Osteoblast (primary cell): ENCODE measurements at regions not wholly inside any gene's neighbourhood (a gene's known extent, or its start where the extent isn't known, plus 50 kb on each side); places are given as distances from the start of the nearest gene placed in this dataset.

Source experiments
- DNase-seq: peaks from one replicate; pipeline ENCODE4 v3.0.0; 2011; ENCODE audit warnings: low spot score, mixed read lengths; ENCODE audit not compliant: insufficient read length; ENCODE audit errors: missing footprints
- H2AFZ ChIP-seq: 2 replicates; pipeline ENCODE4 v1.6.0; 2011; ENCODE audit warnings: mild to moderate bottlenecking, low read length
- H3K27ac ChIP-seq: 2 replicates; pipeline ENCODE4 v1.5.1; 2011; ENCODE audit warnings: mild to moderate bottlenecking, low read depth, low read length, moderate library complexity
- H3K27me3 ChIP-seq: 2 replicates; pipeline ENCODE4 v1.6.0; 2012; ENCODE audit warnings: mild to moderate bottlenecking, control low read depth, inconsistent platforms, low read length, moderate library complexity; ENCODE audit not compliant: insufficient read depth
- H3K36me3 ChIP-seq: 2 replicates; pipeline ENCODE4 v1.5.1; 2011; ENCODE audit warnings: mild to moderate bottlenecking, low read length, control low read depth, moderate library complexity; ENCODE audit not compliant: insufficient read depth
- H3K4me1 ChIP-seq: 2 replicates; pipeline ENCODE4 v1.5.1; 2011; ENCODE audit warnings: mild to moderate bottlenecking, low read length, control low read depth, moderate library complexity; ENCODE audit not compliant: insufficient read depth
- H3K4me2 ChIP-seq: 2 replicates; pipeline ENCODE4 v1.6.0; 2011; ENCODE audit warnings: mild to moderate bottlenecking, low read length; ENCODE audit not compliant: insufficient read depth
- H3K4me3 ChIP-seq: fragments of 200-600 bp; sonication (generic); 3 replicates; pipeline ENCODE4 v1.5.1; 2012; ENCODE audit warnings: mild to moderate bottlenecking, low read length, inconsistent platforms; ENCODE audit not compliant: insufficient read depth
- H3K79me2 ChIP-seq: 2 replicates; pipeline ENCODE4 v1.6.0; 2012; ENCODE audit warnings: mild to moderate bottlenecking, low read length, control low read depth, inconsistent platforms; ENCODE audit not compliant: insufficient read depth
- H3K9me3 ChIP-seq: 2 replicates; pipeline ENCODE4 v1.5.1; 2011; ENCODE audit warnings: low read depth, low read length, control low read depth
- H4K20me1 ChIP-seq: 2 replicates; pipeline ENCODE4 v1.6.0; 2012; ENCODE audit warnings: mild to moderate bottlenecking, low read length, control low read depth; ENCODE audit not compliant: insufficient read depth
- TF ChIP-seq, protein P1 (sequence below): IDR thresholded peaks from 2 replicates; pipeline ENCODE4 v1.5.1; 2011; ENCODE audit warnings: mild to moderate bottlenecking, low read depth, low read length, moderate library complexity; ENCODE audit errors: extremely low read depth

DNA sequence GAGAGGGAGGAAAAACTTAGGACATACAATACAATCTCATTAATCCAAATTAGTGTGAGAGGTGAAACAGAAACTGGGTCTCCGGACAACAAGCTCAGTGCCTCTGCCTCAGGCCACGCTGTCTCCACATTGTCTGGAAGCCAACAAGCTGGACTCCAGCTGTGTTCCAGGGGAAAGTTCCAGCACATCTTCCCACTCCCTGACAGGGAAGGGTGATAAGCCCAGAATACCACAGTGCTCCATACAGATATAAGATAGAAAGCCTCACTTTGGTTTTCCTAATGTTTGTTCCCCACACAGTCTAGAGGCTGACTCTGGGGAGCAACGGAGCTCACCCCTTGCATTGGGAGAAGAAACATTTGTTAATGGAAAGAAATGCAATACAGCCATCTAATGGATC lies 117.1 kb upstream of the SPTLC3 start:
- Histone ChIP-seq H3K36me3 (no peaks in the 10 kb centered on the region), H3K27me3 (no peaks in the 10 kb centered on the region), H3K4me2 (no peak overlapping the region), H3K79me2 (no peaks in the 10 kb centered on the region), H3K4me1 (no peaks in the 10 kb centered on the region), H2AFZ (no peak overlapping the region), H3K4me3 (no peak overlapping the region), H3K27ac (no peak overlapping the region), H3K9me3 (no peaks in the 10 kb centered on the region), H4K20me1 (no peaks in the 10 kb centered on the region)
- DNase-seq = no peak
- TF ChIP-seq, protein P1, sequence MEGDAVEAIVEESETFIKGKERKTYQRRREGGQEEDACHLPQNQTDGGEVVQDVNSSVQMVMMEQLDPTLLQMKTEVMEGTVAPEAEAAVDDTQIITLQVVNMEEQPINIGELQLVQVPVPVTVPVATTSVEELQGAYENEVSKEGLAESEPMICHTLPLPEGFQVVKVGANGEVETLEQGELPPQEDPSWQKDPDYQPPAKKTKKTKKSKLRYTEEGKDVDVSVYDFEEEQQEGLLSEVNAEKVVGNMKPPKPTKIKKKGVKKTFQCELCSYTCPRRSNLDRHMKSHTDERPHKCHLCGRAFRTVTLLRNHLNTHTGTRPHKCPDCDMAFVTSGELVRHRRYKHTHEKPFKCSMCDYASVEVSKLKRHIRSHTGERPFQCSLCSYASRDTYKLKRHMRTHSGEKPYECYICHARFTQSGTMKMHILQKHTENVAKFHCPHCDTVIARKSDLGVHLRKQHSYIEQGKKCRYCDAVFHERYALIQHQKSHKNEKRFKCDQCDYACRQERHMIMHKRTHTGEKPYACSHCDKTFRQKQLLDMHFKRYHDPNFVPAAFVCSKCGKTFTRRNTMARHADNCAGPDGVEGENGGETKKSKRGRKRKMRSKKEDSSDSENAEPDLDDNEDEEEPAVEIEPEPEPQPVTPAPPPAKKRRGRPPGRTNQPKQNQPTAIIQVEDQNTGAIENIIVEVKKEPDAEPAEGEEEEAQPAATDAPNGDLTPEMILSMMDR = no peak

- TF ChIP-seq, protein P1 = no peak
- H3K27me3 ChIP-seq = no peaks in the 10 kb centered on the region
- no peaks in the 10 kb centered on the region for H4K20me1 ChIP-seq
Observed at GRCh38 chr20:12893019-12893418, 115.8 kb upstream of the SPTLC3 start.

GRCh38 chr20:12893653-12894052 lies 115.1 kb upstream of the SPTLC3 start:
- Histone ChIP-seq H3K4me3 (no peak overlapping the region), H3K79me2 (no peaks in the 10 kb centered on the region), H4K20me1 (no peaks in the 10 kb centered on the region), H3K4me2 (no peak overlapping the region), H3K4me1 (no peaks in the 10 kb centered on the region), H3K9me3 (no peaks in the 10 kb centered on the region), H2AFZ (no peak overlapping the region), H3K36me3 (no peaks in the 10 kb centered on the region), H3K27me3 (no peaks in the 10 kb centered on the region), H3K27ac (no peak overlapping the region)
- no peak for DNase-seq
- TF ChIP-seq, protein P1 = no peak

More at GRCh38 chr20:12893019-12893418, 115.8 kb upstream of the SPTLC3 start:
- Histone ChIP-seq H2AFZ (no peak overlapping the region), H3K36me3 (no peaks in the 10 kb centered on the region), H3K27ac (no peak overlapping the region), H3K79me2 (no peaks in the 10 kb centered on the region), H3K4me3 (no peak overlapping the region), H3K4me2 (no peak overlapping the region), H3K4me1 (no peaks in the 10 kb centered on the region), H3K9me3 (no peaks in the 10 kb centered on the region)
- DNase-seq = no peak

- H3K4me3 ChIP-seq = no peak overlapping the region
- DNase-seq = no peak
- TF ChIP-seq, protein P1 = no peak
- H3K4me1 ChIP-seq = no peaks in the 10 kb centered on the region
- H3K79me2 ChIP-seq = no peaks in the 10 kb centered on the region
- H2AFZ ChIP-seq = no peak overlapping the region
- no peaks in the 10 kb centered on the region for H4K20me1 ChIP-seq
- no peaks in the 10 kb centered on the region for H3K9me3 ChIP-seq
- no peaks in the 10 kb centered on the region for H3K36me3 ChIP-seq
- H3K27me3 ChIP-seq = no peaks in the 10 kb centered on the region
- H3K27ac ChIP-seq = no peak overlapping the region
- H3K4me2 ChIP-seq = no peak overlapping the region
Observed at GRCh38 chr20:12894089-12894488, 114.7 kb upstream of the SPTLC3 start.
